T-helper 1 cell treated with Interleukin-12 subunit alpha and Interleukin-12 subunit beta and Interleukin-4 antibody, amounts not matched to agents 30 ng/mL and 1 ng/mL, for 36 hours (primary cell): ENCODE measurements at regions not wholly inside any gene's neighbourhood (a gene's known extent, or its start where the extent isn't known, plus 50 kb on each side); places are given as distances from the start of the nearest gene placed in this dataset.

Experiments used
- intact Hi-C: fragments of 100-400 bp; cut with micrococcal nuclease; formaldehyde crosslinking; loops from one replicate; pipeline ENCODE4 v1.15.1; 2024

DNA sequence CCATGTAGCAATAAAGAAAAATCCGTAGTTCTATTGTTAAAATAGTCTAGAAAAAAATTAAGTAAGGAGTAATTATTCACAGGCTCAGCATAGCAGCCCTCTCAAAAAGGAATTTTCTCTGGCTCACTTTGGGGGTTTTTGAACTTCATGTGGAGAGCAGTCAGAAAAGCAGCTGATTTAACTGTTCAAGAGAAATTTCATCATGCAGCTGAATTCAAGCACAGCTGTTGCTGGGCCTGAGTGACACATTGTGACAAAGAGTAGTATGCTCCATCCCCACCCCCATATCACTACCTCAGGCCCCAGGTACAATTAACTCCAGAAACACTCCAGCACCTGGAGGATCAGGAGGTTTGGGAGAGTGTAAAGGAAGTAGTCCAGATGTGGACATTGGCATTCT is 272.1 kb downstream of the FAM76B start:
- intact Hi-C loops, result no loop called here

GRCh38 chr11:95516786-95517185 is 272.8 kb downstream of the FAM76B start:
- intact Hi-C loops, result no loop called here

DNA sequence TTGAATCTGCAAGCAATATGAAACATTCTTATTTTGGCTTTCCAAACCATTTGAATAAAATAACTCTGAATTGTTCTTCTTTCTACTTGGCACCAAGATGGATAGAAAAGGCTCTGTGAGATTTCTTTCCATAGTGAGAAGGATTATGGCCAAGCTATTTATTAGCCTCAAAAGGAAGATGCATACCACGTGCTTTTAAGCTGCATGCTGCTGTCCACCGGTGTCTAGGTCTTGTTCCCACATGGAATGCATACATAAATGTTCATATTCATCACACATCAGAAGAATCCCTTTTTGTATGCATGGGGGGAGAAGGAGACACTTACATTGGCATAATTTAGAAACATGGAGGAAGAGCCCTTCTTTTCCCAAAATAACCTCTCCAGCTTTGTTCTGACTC is 273.4 kb downstream of the FAM76B start:
- intact Hi-C loops, result no loop called here

GRCh38 chr11:95515371-95515770 is 274.2 kb downstream of the FAM76B start:
- intact Hi-C loops, result no loop called here

DNA sequence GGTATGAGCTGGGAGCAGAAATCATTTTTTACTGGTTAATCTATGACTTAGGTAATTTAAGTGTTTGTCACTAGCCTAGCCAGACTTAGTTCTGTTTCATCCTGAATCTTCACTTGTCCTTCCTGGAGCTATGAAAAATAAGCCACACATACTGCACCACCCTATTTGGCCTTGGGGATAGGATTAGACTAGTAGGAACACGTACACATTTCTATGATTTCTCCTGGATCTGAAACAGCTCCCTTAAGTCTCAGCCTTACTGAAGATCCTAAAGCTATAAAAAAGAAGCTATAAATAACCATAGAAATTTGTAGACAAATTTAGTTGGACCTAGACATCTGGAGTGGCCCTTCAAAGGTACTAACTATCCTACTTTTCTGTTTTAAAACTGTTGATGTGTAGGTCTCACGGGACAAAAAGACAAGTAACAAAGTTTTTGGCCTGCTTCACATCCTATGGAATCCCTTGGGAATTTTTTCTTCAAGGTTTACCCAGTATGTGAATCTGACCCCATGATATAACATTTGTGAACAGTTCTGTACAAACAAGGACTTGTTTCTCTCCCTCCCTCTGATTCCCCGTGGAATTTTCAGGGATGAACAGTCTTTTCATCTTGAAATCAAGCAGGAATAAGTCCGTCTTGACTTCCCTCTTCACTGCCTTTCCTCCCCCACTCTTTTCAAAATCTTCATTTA is 275.0 kb downstream of the FAM76B start:
- intact Hi-C loops, result no loop called here

GRCh38 chr11:95512682-95513081 is 276.9 kb downstream of the FAM76B start:
- intact Hi-C loops, result no loop called here

DNA sequence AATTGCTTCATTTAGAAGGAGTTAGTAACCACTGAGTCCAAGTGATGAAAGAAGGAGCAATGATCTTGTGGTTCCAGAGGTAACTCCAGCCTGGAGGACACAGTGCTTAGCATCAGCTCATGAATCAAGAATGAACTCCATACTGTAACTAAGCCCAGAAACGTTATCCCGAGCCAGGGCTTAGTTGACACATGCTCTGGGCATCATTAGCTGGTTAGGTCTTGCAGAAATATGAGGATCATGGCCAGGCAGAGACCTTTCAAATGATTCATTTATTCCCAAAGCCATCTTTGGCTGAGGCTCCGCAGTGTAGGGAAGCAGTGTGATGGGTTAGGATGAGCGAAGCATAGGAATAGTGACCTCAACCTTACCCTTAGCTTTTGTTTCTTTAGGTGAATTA is 277.4 kb downstream of the FAM76B start:
- intact Hi-C loops, result no loop called here

- intact Hi-C loops, result no loop called here
Observed at GRCh38 chr11:95508219-95508890, 277.4 kb upstream of the SESN3 start.

DNA sequence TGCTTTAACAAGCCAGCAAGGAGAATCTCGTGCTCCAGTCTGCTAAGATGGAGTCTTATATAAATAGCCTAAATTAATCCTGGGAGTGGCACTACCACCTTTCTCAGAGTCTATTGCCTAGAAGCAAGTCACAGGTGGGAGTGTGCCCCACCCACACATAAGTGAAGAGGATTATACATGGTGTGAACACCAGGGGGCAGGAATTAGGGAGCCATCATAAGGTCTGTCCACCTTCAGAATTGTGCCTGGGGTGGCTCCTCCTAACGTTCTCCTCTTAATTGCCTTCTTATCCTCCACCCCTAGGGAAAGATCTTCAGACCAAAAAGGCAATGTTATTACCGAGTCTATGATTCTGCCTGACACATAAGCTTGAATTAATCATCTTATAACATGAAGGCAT is 276.8 kb upstream of the SESN3 start:
- intact Hi-C loops, result loop anchor here (1.0 kb wide), 1 partner anchor 198 kb away; no protein-coding TSS in a partner anchor

GRCh38 chr11:95506777-95507176 is 275.8 kb upstream of the SESN3 start:
- intact Hi-C loops, result loop anchor here (1.0 kb wide), 1 partner anchor 199 kb away; no protein-coding TSS in a partner anchor

- intact Hi-C loops, result no loop called here
Observed at GRCh38 chr11:95505927-95506426, 275.0 kb upstream of the SESN3 start.

GRCh38 chr11:95503047-95503446 is 272.0 kb upstream of the SESN3 start:
- intact Hi-C loops, result no loop called here

GRCh38 chr11:95502522-95502921 is 271.5 kb upstream of the SESN3 start:
- intact Hi-C loops, result no loop called here

DNA sequence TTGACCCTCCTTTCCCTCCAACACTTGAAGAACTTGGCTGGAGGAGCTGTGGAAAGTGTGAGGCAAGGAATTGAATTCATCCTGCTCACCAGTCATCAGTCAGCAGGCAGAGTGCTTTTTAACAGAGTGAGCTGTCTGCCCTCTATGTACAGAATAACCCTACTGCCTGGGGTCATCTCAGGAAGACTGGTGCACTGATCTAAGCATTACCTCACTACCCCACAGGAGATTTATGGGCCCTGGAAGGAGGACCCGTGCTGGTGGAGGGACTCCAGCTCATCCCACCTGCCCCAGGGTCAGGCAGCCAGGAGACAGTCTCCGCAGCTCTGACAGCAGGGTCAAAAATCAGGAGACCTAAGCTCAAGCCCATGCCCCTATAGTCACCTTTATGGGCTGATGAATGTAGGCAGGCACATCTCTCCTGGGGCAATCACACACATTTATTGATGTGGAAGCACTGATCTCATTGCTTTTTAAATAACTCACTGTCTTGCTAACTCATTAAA is 270.8 kb upstream of the SESN3 start:
- intact Hi-C loops, result no loop called here

DNA sequence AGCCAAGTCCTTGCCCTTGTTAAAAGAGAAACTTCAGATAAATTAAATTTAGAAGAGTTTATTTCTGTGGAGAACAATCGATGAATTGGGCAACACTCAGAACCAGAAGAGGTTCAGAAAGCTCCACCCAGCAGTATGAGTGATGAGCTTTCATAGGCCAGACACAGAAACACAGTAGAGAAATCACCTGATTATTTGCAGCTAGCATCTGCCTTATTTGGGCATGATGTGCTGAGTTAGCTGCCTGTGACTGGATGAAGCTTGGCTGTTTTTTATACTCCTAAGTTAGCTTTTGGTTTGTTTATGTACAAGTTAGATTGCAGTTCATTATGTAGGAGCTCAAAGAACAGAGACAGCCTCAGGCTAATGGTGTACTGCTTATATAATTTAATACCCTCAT is 269.5 kb upstream of the SESN3 start:
- intact Hi-C loops, result no loop called here

DNA sequence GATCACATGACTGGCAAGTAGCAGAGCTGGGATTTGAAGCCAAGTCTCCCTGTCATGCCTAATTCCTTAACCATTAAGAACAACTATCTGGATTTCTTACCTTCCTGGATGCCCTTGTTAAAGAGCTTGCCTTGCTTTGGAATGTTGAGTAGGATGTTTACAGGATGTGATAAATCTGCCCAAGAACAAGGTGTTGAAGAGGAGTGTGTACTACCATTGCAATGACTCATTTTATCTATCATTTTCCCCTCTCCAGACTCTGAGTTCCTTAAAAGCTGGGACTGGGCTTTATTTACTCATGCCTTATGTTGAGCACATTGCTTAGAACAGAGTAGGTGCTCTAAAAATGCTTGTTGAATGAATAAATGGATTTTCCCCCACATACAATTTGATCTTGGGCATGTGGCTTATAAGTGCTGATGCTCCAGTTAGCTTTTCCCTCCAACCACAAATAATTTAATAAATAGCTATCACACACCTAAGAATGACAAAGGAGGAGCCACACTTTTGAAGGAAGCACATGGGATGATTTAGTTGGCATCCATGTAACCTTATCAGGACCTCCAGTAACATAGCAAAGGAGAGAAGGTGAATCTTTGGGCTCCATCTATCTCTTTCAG is 268.6 kb upstream of the SESN3 start:
- intact Hi-C loops, result no loop called here

DNA sequence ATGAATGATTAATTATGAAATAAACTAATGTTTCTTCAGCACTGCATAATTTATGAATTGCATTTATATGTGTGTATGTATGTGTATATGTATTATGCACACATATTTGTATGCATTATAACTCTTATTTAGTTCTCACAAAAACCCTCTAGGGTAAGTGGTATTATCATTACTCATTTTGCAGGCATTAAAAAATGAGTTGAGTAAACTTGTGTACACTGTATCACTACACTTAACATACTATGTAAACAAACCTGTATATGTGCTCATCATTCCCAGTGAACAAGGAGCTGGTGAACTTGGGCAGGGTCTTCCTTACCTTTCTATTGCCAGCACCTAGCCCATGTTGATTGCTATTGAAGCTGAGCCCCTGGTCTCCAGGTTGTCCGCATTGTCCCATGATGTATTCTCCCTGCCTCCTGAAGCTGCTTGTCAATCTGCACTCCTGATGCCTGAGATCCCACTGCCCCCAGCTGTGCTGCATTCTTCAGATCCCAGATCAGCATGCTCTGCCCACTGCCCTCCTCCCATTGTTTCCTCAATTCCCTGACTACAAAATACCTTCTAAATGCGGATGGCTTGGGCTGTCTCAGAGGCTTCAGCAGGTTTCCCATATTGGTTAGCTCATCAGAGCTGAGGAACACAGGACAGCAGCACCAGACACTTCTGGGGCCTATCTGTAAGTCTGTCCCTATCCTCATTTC is 267.9 kb upstream of the SESN3 start:
- intact Hi-C loops, result no loop called here

GRCh38 chr11:95496901-95497300 is 265.9 kb upstream of the SESN3 start:
- intact Hi-C loops, result no loop called here

- intact Hi-C loops, result no loop called here
Observed at GRCh38 chr11:95495706-95496105, 264.7 kb upstream of the SESN3 start.

DNA sequence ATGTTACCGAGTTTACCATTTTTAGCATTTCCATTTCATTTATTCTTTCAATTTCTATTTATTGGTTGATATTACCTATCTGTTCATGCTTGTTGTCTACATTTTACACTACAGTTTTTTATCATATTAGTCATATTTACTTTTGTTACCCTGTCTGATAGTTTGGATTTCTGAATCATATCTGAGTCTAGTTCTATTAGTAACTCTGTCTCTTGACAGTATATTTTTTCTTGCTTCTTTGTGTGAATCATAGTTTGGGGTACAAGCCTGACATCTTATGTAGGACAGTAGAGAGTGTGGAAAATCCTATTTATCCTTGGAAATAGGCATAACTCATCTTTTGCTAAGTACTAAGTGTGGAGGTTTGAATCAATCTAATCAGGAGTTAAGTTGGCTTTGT is 263.9 kb upstream of the SESN3 start:
- intact Hi-C loops, result no loop called here

DNA sequence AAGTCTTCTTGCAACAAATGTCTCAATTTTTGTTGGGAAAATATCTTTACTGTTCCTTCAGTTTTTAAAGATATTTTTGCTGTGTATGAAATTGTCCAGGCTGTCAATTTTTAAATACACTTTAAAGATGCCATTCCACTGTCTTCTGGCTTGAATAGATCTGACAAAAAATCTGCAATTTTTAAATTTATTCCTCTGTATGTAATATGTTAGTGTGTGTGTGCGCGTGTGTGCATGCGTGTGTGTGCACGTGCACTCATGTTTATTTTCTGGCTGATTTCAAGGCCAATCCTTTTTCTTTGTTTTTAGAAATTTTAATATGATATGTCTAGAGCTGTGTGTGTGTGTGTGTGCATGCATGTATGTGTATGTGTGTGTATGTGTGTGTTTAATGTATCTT is 263.2 kb upstream of the SESN3 start:
- intact Hi-C loops, result no loop called here

DNA sequence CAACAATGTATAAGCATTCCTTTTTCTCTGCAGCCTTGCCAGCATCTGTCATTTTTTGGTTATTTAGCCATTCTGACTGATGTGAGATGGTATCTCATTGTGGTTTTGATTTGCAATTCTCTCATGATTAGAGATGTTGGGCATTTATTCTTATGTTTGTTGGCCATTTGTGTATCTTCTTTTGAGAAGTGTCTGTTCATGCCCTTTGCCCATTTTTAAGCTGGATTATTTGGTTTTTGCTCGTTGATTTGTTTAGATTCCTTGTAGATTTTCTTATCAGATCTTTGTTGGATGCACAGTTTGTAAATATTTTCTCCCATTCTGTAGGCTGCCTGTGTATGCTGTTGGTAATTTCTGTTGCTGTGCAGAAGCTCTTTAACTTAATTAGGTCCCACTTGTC is 259.6 kb upstream of the SESN3 start:
- intact Hi-C loops, result no loop called here
